DND-41 (cell line): ENCODE measurements at regions not wholly inside any gene's neighbourhood (a gene's known extent, or its start where the extent isn't known, plus 50 kb on each side); places are given as distances from the start of the nearest gene placed in this dataset.

ENCODE experiments used
- ATAC-seq: fragments of 200-7000 bp; cut with Tn5 transposase; 3 replicates; pipeline ENCODE4 v1.9.1; 2021; ENCODE audit warnings: low read depth; ENCODE audit not compliant: insufficient read depth
- DNase-seq: peaks from one replicate; pipeline ENCODE4 v3.0.0-alpha.2; 2020
- H2AFZ ChIP-seq: 2 replicates; pipeline ENCODE4 v1.6.0; 2012; ENCODE audit warnings: low read depth, low read length
- H3K27ac ChIP-seq: 2 replicates; pipeline ENCODE4 v1.5.1; 2012; ENCODE audit warnings: low read length, inconsistent platforms
- H3K27me3 ChIP-seq: fragments of 200-600 bp; sonication (generic); 2 replicates; pipeline ENCODE4 v1.6.0; 2012; ENCODE audit warnings: low read length, mild to moderate bottlenecking, inconsistent platforms; ENCODE audit not compliant: insufficient read depth, poor library complexity
- H3K36me3 ChIP-seq: 2 replicates; pipeline ENCODE4 v1.5.1; 2012; ENCODE audit warnings: low read length, inconsistent platforms; ENCODE audit not compliant: insufficient read depth
- H3K4me1 ChIP-seq: 2 replicates; pipeline ENCODE4 v1.5.1; 2012; ENCODE audit warnings: mild to moderate bottlenecking, low read length; ENCODE audit not compliant: insufficient read depth
- H3K4me2 ChIP-seq: 2 replicates; pipeline ENCODE4 v1.6.0; 2012; ENCODE audit warnings: mild to moderate bottlenecking, moderate library complexity, low read length, inconsistent platforms; ENCODE audit not compliant: insufficient read depth
- H3K4me3 ChIP-seq, 2 experiments: fragments of 200-600 bp in 1 of 2; shearing (Covaris generic) in 1 of 2; 2 replicates each; pipeline ENCODE4 v1.5.1; 2012 to 2016; ENCODE audit warnings: inconsistent platforms in 2 of 2, low read length in 2 of 2, mild to moderate bottlenecking in 2 of 2, low read depth in 1 of 2, moderate library complexity in 1 of 2
- H3K79me2 ChIP-seq: 2 replicates; pipeline ENCODE4 v1.6.0; 2012; ENCODE audit warnings: low read length, inconsistent platforms; ENCODE audit not compliant: insufficient read depth
- H3K9ac ChIP-seq: 2 replicates; pipeline ENCODE4 v1.6.0; 2012; ENCODE audit warnings: low read depth, mild to moderate bottlenecking, inconsistent platforms, low read length, moderate library complexity
- H3K9me3 ChIP-seq: 2 replicates; pipeline ENCODE4 v1.5.1; 2012; ENCODE audit warnings: low read length, moderate library complexity, mild to moderate bottlenecking, inconsistent platforms; ENCODE audit not compliant: insufficient read depth, severe bottlenecking
- H4K20me1 ChIP-seq: 2 replicates; pipeline ENCODE4 v1.6.0; 2012; ENCODE audit warnings: low read length; ENCODE audit not compliant: insufficient read depth
- CTCF ChIP-seq: IDR thresholded peaks from 2 replicates; pipeline ENCODE4 v1.5.1; 2012; ENCODE audit warnings: borderline replicate concordance, low read length, moderate library complexity, mild to moderate bottlenecking; ENCODE audit not compliant: poor library complexity, severe bottlenecking; ENCODE audit errors: extremely low read depth
- EZH2 ChIP-seq: IDR thresholded peaks from 3 replicates; pipeline ENCODE4 v1.6.1; 2012; ENCODE audit warnings: borderline replicate concordance, low read depth, mild to moderate bottlenecking, moderate library complexity, low read length, inconsistent platforms; ENCODE audit not compliant: severe bottlenecking

- Histone ChIP-seq H2AFZ (no peak overlapping the region), H3K4me2 (no peak overlapping the region), H3K9me3 (no peaks in the 10 kb centered on the region), H3K9ac (no peak overlapping the region), H3K36me3 (no peaks in the 10 kb centered on the region), H3K27ac (no peak overlapping the region), H3K79me2 (no peaks in the 10 kb centered on the region), H4K20me1 (no peaks in the 10 kb centered on the region), H3K27me3 (no peaks in the 10 kb centered on the region), H3K4me3 (no peak overlapping the region), H3K4me1 (no peaks in the 10 kb centered on the region)
- TF ChIP-seq EZH2 (no peak), CTCF (no peak)
- DNase-seq (no peak), ATAC-seq (no peak)
These were observed 124.4 kb upstream of the EPB41L3 start for GRCh38 chr18:5668087-5668715.

GRCh38 chr18:5667356-5667755 lies 123.6 kb upstream of the EPB41L3 start:
- H4K20me1 ChIP-seq, result no peaks in the 10 kb centered on the region
- H3K4me2 ChIP-seq, result no peak overlapping the region
- no peaks in the 10 kb centered on the region for H3K9me3 ChIP-seq
- H3K36me3 ChIP-seq, result no peaks in the 10 kb centered on the region
- H3K27ac ChIP-seq, result no peak overlapping the region
- H3K4me3 ChIP-seq, result no peak overlapping the region
- no peaks in the 10 kb centered on the region for H3K79me2 ChIP-seq
- TF ChIP-seq CTCF, result no peak
- no peak for TF ChIP-seq EZH2
- no peaks in the 10 kb centered on the region for H3K4me1 ChIP-seq
- no peak overlapping the region for H2AFZ ChIP-seq
- DNase-seq (no peak), ATAC-seq (no peak)
- no peak overlapping the region for H3K9ac ChIP-seq
- H3K27me3 ChIP-seq, result no peaks in the 10 kb centered on the region

DNA sequence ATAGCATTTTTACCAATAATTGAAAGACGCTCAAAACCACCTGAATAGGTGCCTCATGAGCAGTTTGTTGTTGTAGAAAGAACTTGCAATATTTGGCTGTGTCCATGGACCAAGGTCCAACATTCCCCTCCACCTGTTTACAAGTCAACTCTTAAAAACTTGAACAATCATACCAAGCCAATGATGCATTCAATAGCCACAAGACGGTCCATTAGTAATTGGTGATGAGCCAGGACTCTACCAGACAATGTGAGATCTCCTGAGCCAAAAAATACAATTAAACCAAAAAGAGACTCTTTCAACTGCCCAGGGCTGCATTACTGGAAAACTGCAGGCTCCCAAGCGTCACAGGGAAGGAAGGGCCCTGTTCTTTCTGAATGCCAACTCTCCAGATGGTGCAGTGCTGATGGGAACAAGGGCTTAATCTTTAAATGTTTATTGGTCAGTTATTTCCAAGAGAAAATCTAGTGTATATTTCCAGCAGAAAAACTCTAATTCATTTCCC lies 118.8 kb upstream of the EPB41L3 start:
- no peaks in the 10 kb centered on the region for H3K36me3 ChIP-seq
- no peak overlapping the region for H3K9ac ChIP-seq
- no peak for TF ChIP-seq EZH2
- no peak for TF ChIP-seq CTCF
- no peaks in the 10 kb centered on the region for H3K4me1 ChIP-seq
- no peaks in the 10 kb centered on the region for H4K20me1 ChIP-seq
- H3K4me3 ChIP-seq, result no peak overlapping the region
- no peaks in the 10 kb centered on the region for H3K79me2 ChIP-seq
- H3K4me2 ChIP-seq, result no peak overlapping the region
- ATAC-seq, result no peak
- H3K27me3 ChIP-seq, result no peaks in the 10 kb centered on the region
- no peak for DNase-seq
- no peak overlapping the region for H3K27ac ChIP-seq
- no peaks in the 10 kb centered on the region for H3K9me3 ChIP-seq
- H2AFZ ChIP-seq, result no peak overlapping the region

DNA sequence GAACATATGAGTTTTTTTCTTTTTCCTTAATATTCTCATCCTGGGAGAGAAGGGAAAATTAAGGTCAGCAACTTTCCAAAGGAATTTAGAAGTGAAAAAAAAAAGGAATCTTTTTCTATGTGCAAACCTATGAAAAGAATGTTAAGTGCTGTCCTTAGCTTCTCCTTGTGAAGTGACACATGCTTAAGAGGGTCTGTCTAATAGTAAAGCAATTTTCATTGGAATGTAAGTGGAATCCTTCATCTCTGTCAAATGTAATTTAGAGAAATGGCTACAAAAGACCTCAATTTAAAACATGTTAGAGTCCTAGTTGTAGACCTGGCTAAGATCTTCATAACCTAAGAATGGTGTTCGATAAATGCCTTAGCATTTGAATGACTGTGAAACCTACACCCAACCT lies 117.4 kb upstream of the EPB41L3 start:
- Histone ChIP-seq H2AFZ (no peak overlapping the region), H3K9me3 (no peaks in the 10 kb centered on the region), H3K4me3 (no peak overlapping the region), H3K4me1 (no peaks in the 10 kb centered on the region), H3K9ac (no peak overlapping the region), H3K4me2 (no peak overlapping the region), H3K27me3 (no peaks in the 10 kb centered on the region), H3K79me2 (no peaks in the 10 kb centered on the region), H3K27ac (no peak overlapping the region), H4K20me1 (no peaks in the 10 kb centered on the region), H3K36me3 (no peaks in the 10 kb centered on the region)
- no peak for ATAC-seq
- no peak for DNase-seq
- TF ChIP-seq EZH2, result no peak
- TF ChIP-seq CTCF, result no peak
